Colonic mucosa (tissue), 4 donors: ENCODE measurements at regions not wholly inside any gene's neighbourhood (a gene's known extent, or its start where the extent isn't known, plus 50 kb on each side); places are given as distances from the start of the nearest gene placed in this dataset.

Experiments used
- DNase-seq: peaks from one replicate; pipeline ENCODE4 v3.0.0-alpha.2; 2020
- H3K27ac ChIP-seq: fragments of 200-600 bp; one replicate; pipeline ENCODE4 v1.8.0; 2021
- H3K27me3 ChIP-seq: fragments of 200-600 bp; one replicate; pipeline ENCODE4 v1.8.0; 2021
- H3K36me3 ChIP-seq: fragments of 200-600 bp; one replicate; pipeline ENCODE4 v1.8.0; 2021
- H3K4me1 ChIP-seq: fragments of 200-600 bp; one replicate; pipeline ENCODE4 v1.8.0; 2021; ENCODE audit warnings: mild to moderate bottlenecking
- H3K4me3 ChIP-seq: fragments of 200-600 bp; one replicate; pipeline ENCODE4 v1.8.0; 2021
- H3K9ac ChIP-seq, 2 donors: one replicate each; pipeline ENCODE4 v1.7.0; 2013; ENCODE audit warnings: control low read depth in 2 of 2, low read depth in 2 of 2, low read length in 2 of 2
- H3K9me3 ChIP-seq: fragments of 200-600 bp; one replicate; pipeline ENCODE4 v1.8.0; 2021
- CTCF ChIP-seq: fragments of 200-600 bp; IDR thresholded peaks from one replicate; pipeline ENCODE4 v1.8.0; 2022; ENCODE audit warnings: antibody characterized with exemption, mild to moderate bottlenecking
- intact Hi-C: fragments of 100-400 bp; cut with DNase I; formaldehyde crosslinking; loops from one replicate; pipeline ENCODE4 v1.14.1; 2022
- donor health status: healthy.
- donor health status: DM: no; HTN: no; CAD: no.
- donor health status: DM: no; HTN: no; CAD: no.

GRCh38 chr2:193668557-193669323, 1474.0 kb upstream of the TMEFF2 start:
- no peaks in the 10 kb centered on the region for H3K4me1 ChIP-seq

GRCh38 chr2:193627927-193628272, 1433.2 kb upstream of the TMEFF2 start:
- Histone ChIP-seq H3K4me3 (no peak overlapping the region), H3K27me3 (no peaks in the 10 kb centered on the region), H3K27ac (no peak overlapping the region), H3K9ac (no peak overlapping the region), H3K9me3 (no peaks in the 10 kb centered on the region), H3K4me1 (no peaks in the 10 kb centered on the region), H3K36me3 (no peaks in the 10 kb centered on the region)
- TF ChIP-seq CTCF: no peak
- intact Hi-C loops: no loop called here
- DNase-seq: no peak

More at GRCh38 chr2:193668557-193669323, 1474.0 kb upstream of the TMEFF2 start:
- intact Hi-C loops: no loop called here
- no peaks in the 10 kb centered on the region for H3K27me3 ChIP-seq
- no peak overlapping the region for H3K27ac ChIP-seq
- H3K9me3 ChIP-seq: no peaks in the 10 kb centered on the region
- DNase-seq: no peak
- no peaks in the 10 kb centered on the region for H3K36me3 ChIP-seq
- no peak overlapping the region for H3K4me3 ChIP-seq
- no peak overlapping the region for H3K9ac ChIP-seq
- no peak for TF ChIP-seq CTCF

- no peaks in the 10 kb centered on the region for H3K4me1 ChIP-seq
- no peak for TF ChIP-seq CTCF
- H3K27ac ChIP-seq: no peak overlapping the region
- H3K9ac ChIP-seq: no peak overlapping the region
- intact Hi-C loops: no loop called here
- H3K36me3 ChIP-seq: no peaks in the 10 kb centered on the region
- peak; percentile 47 for DNase-seq
- H3K9me3 ChIP-seq: no peaks in the 10 kb centered on the region
- no peak overlapping the region for H3K4me3 ChIP-seq
- no peaks in the 10 kb centered on the region for H3K27me3 ChIP-seq
Measured at GRCh38 chr2:193627187-193627926, 1432.6 kb upstream of the TMEFF2 start.

- Histone ChIP-seq H3K27me3 (no peaks in the 10 kb centered on the region), H3K36me3 (no peaks in the 10 kb centered on the region), H3K9ac (no peak overlapping the region), H3K4me3 (no peak overlapping the region), H3K4me1 (no peaks in the 10 kb centered on the region), H3K9me3 (no peaks in the 10 kb centered on the region), H3K27ac (no peak overlapping the region)
- intact Hi-C loops: no loop called here
- no peak for TF ChIP-seq CTCF
- no peak for DNase-seq
Measured at GRCh38 chr2:193608451-193608850, 1413.7 kb upstream of the TMEFF2 start.

GRCh38 chr2:193590831-193591230, 1396.1 kb upstream of the TMEFF2 start:
- Histone ChIP-seq H3K4me1 (no peaks in the 10 kb centered on the region), H3K27me3 (no peaks in the 10 kb centered on the region), H3K4me3 (no peak overlapping the region), H3K9ac (no peak overlapping the region), H3K27ac (no peak overlapping the region), H3K36me3 (no peaks in the 10 kb centered on the region), H3K9me3 (no peaks in the 10 kb centered on the region)
- no peak for TF ChIP-seq CTCF
- DNase-seq: no peak
- intact Hi-C loops: no loop called here
